Right lobe of liver (tissue), 4 donors: ENCODE measurements at regions not wholly inside any gene's neighbourhood (a gene's known extent, or its start where the extent isn't known, plus 50 kb on each side); places are given as distances from the start of the nearest gene placed in this dataset.

Experiments
- POLR2A ChIP-seq: fragments of 450-650 bp; IDR thresholded peaks from one replicate; pipeline ENCODE4 v1.6.1; 2017; ENCODE audit warnings: antibody characterized with exemption, mild to moderate bottlenecking
- TF ChIP-seq, protein P1 (sequence below), 4 donors: fragments of 200-600 bp in 3 of 4; fragments of 450-650 bp in 1 of 4; IDR thresholded peaks; one replicate each; pipeline versions ENCODE4 v1.5.1 to v1.8.0; 2016 to 2022; ENCODE audit warnings: antibody characterized with exemption in 4 of 4, mild to moderate bottlenecking in 2 of 4
- donor health status: DM: no; HTN: no; CAD: no.
- donor health status: DM: no; HTN: no; CAD: no.
- donor health status: DM: no; HTN: yes; CAD: no.

- TF ChIP-seq, protein P1, sequence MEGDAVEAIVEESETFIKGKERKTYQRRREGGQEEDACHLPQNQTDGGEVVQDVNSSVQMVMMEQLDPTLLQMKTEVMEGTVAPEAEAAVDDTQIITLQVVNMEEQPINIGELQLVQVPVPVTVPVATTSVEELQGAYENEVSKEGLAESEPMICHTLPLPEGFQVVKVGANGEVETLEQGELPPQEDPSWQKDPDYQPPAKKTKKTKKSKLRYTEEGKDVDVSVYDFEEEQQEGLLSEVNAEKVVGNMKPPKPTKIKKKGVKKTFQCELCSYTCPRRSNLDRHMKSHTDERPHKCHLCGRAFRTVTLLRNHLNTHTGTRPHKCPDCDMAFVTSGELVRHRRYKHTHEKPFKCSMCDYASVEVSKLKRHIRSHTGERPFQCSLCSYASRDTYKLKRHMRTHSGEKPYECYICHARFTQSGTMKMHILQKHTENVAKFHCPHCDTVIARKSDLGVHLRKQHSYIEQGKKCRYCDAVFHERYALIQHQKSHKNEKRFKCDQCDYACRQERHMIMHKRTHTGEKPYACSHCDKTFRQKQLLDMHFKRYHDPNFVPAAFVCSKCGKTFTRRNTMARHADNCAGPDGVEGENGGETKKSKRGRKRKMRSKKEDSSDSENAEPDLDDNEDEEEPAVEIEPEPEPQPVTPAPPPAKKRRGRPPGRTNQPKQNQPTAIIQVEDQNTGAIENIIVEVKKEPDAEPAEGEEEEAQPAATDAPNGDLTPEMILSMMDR (IDR thresholded peaks at IDR 0.05): no peak
- TF ChIP-seq POLR2A: no peak
These were observed 256.0 kb upstream of the CBLB start for GRCh38 chr3:106124818-106125217.
